GM13977 (cell line): ENCODE measurements at regions not wholly inside any gene's neighbourhood (a gene's known extent, or its start where the extent isn't known, plus 50 kb on each side); places are given as distances from the start of the nearest gene placed in this dataset.

Experiments
- DNase-seq: peaks from one replicate; pipeline ENCODE4 v3.0.0; 2012; ENCODE audit warnings: low spot score
- CTCF ChIP-seq: IDR thresholded peaks from 2 replicates; pipeline ENCODE4 v1.5.1; 2012; ENCODE audit warnings: mild to moderate bottlenecking, control low read depth; ENCODE audit not compliant: insufficient read depth; ENCODE audit errors: extremely low read depth, missing control alignments
- in situ Hi-C: fragments of 300-500 bp; cut with MboI; formaldehyde crosslinking; loops from one replicate; pipeline ENCODE4 v1.12.0; 2022; ENCODE audit warnings: low sequenced_read_pairs, low pct_unique_long_range_greater_than_20kb, mixed read lengths, inconsistent platforms; ENCODE audit not compliant: unreplicated experiment

GRCh38 chr5:40374853-40375252 lies 304.9 kb upstream of the PTGER4 start:
- no peak for DNase-seq
- no peak for TF ChIP-seq CTCF
- in situ Hi-C loops, result no loop called here

- DNase-seq, result no peak
- no peak for TF ChIP-seq CTCF
- in situ Hi-C loops, result no loop called here
Observed at GRCh38 chr5:40368200-40368599, 311.5 kb upstream of the PTGER4 start.

GRCh38 chr5:40367255-40367654 lies 312.5 kb upstream of the PTGER4 start:
- in situ Hi-C loops, result no loop called here
- no peak for TF ChIP-seq CTCF
- DNase-seq, result no peak

- TF ChIP-seq CTCF, result no peak
- in situ Hi-C loops, result no loop called here
- DNase-seq, result no peak
Observed at GRCh38 chr5:40365342-40366330, 314.1 kb upstream of the PTGER4 start.

GRCh38 chr5:40364441-40364840 lies 315.3 kb upstream of the PTGER4 start:
- in situ Hi-C loops, result no loop called here
- DNase-seq, result no peak
- no peak for TF ChIP-seq CTCF

GRCh38 chr5:40361378-40361777 lies 318.3 kb upstream of the PTGER4 start:
- in situ Hi-C loops, result no loop called here
- TF ChIP-seq CTCF, result no peak
- no peak for DNase-seq
